Gastroesophageal sphincter (tissue), 4 donors: ENCODE measurements at regions not wholly inside any gene's neighbourhood (a gene's known extent, or its start where the extent isn't known, plus 50 kb on each side); places are given as distances from the start of the nearest gene placed in this dataset.
A peak's percentile ranks its signal among the peaks of the same experiment; 100 is the strongest.

Source experiments
- ATAC-seq: fragments of 150-250 bp; one replicate; pipeline ENCODE4 v1.9.1; 2016; ENCODE audit warnings: mild to moderate bottlenecking, moderate library complexity
- H3K27ac ChIP-seq, 4 donors: fragments of 200-600 bp; sonication (generic) in 3 of 4; 1 replicate in 3 of 4; 2 replicates in 1 of 4; pipeline ENCODE4 v1.5.1; 2016 to 2019
- H3K27me3 ChIP-seq: fragments of 200-600 bp; sonication (generic); one replicate; pipeline ENCODE4 v1.5.1; 2019
- H3K36me3 ChIP-seq, 2 donors: fragments of 200-600 bp; sonication (generic); one replicate each; pipeline ENCODE4 v1.5.1; 2019; ENCODE audit warnings: control low read depth in 1 of 2
- H3K4me1 ChIP-seq, 3 donors: fragments of 200-600 bp; sonication (generic); 1 replicate in 2 of 3; 2 replicates in 1 of 3; pipeline ENCODE4 v1.5.1; 2016 to 2019; ENCODE audit warnings: control low read depth in 2 of 3
- H3K4me3 ChIP-seq, 2 donors: fragments of 200-600 bp; sonication (generic); one replicate each; pipeline ENCODE4 v1.5.1; 2019; ENCODE audit warnings: mild to moderate bottlenecking in 1 of 2, moderate library complexity in 1 of 2
- H3K9me3 ChIP-seq, 3 donors: fragments of 200-600 bp; sonication (generic); one replicate each; pipeline ENCODE4 v1.5.1; 2017 to 2019; ENCODE audit warnings: control low read depth in 2 of 3
- CTCF ChIP-seq, 4 experiments: fragments of 200-600 bp in 2 of 4; fragments of 450-650 bp in 2 of 4; sonication (generic) in 1 of 4; IDR thresholded peaks; one replicate each; pipeline ENCODE4 v1.5.1; 2017 to 2019; ENCODE audit warnings: antibody characterized with exemption in 4 of 4, mild to moderate bottlenecking in 2 of 4, moderate library complexity in 2 of 4
- EP300 ChIP-seq: sonication (generic); formaldehyde crosslinking; IDR thresholded peaks from one replicate; pipeline ENCODE4 v1.6.1; 2017; ENCODE audit warnings: antibody characterized with exemption, mild to moderate bottlenecking
- POLR2A ChIP-seq, 2 donors: fragments of 450-650 bp; IDR thresholded peaks; one replicate each; pipeline ENCODE4 v1.6.1; 2017; ENCODE audit warnings: antibody characterized with exemption in 2 of 2, mild to moderate bottlenecking in 2 of 2, moderate library complexity in 1 of 2
- POLR2AphosphoS5 ChIP-seq: sonication (generic); formaldehyde crosslinking; IDR thresholded peaks from one replicate; pipeline ENCODE4 v1.6.1; 2017; ENCODE audit warnings: antibody characterized with exemption
- WGBS, 2 donors: methylation state at CpG; one replicate each; pipeline ENCODE4 v1.1.5; 2018; ENCODE audit warnings: low coverage in 1 of 2; 5-methylcytosine and 5-hydroxymethylcytosine counted together

DNA sequence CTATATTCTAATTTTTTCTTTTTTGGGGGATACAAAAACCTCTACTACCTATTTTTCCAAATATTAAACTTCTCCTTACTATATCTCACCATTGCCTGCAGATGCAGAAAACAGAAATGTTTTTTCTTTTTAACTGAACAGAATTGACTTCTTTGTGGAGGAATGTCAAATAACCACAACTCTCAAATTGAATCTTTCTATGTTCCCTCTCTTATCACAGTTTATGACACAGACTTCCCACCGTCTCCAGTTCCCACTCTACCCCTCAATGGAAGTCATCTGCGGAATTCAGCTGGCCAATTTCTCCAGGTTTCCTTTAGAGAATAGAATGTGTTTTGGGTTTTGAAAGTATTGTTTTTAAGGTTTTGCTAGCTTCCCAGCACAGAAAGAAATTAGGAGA is 77.0 kb downstream of the NR2F2 start:
- H3K4me1 ChIP-seq: peaks cover 0 to 18% (median 0%) of the 10 kb centered on the region in 3 donors
- TF ChIP-seq POLR2A (IDR thresholded peaks at IDR 0.05) (no peak), EP300 (no peak), CTCF (IDR thresholded peaks at IDR 0.05) (no peak), POLR2AphosphoS5 (no peak)
- no peaks in the 10 kb centered on the region for H3K36me3 ChIP-seq
- 94% methylated on average over 2 of the region's 2 CpGs; no CpG with 5 or more reads in 1 of the 2 donors for WGBS, 2 donors
- no peaks in the 10 kb centered on the region for H3K9me3 ChIP-seq
- no peak for ATAC-seq
- H3K27ac ChIP-seq: no peak overlapping the region
- H3K4me3 ChIP-seq: no peak overlapping the region
- H3K27me3 ChIP-seq: peaks cover 58% of the 10 kb centered on the region

DNA sequence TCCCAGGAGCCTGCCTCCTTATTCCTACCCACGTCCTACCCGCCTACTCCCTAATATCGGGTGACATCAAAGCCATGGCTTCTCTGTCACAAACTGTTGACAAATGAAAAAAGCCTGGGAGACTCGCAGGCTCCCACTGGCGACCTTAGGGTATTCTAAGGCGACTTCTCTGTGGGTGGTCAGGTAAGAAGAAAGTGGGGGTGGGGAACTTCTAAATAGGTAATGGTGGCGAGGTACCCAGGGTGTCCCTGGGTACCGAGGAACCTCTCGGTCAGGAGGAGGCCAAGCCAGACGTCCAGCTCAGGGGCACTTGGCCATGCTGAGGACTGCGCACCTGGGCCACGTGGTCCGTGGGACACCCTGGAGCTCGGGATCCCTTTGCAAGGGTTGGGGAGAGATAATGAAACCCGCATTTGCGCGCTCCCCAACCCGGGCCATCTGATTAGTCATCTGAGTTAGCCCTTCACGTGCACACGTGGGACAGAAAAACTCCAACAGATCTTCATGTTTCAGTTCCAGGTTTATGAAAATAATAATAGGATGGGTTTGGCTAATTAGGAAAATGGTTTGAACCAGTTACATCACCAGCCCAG is 78.2 kb downstream of the NR2F2 start:
- Histone ChIP-seq H3K27ac (no peak overlapping the region), H3K4me1 (peaks cover 0 to 18% (median 0%) of the 10 kb centered on the region in 3 donors), H3K27me3 (peaks cover 70% of the 10 kb centered on the region), H3K9me3 (no peaks in the 10 kb centered on the region), H3K4me3 (peak overlapping the region in 1 of 2 donors; percentile 52), H3K36me3 (no peaks in the 10 kb centered on the region)
- no peak for TF ChIP-seq POLR2A (IDR thresholded peaks at IDR 0.05)
- no peak for ATAC-seq
- WGBS, 2 donors: 49 to 67% methylated on average over 3 to 17 of the region's 20 CpGs

DNA sequence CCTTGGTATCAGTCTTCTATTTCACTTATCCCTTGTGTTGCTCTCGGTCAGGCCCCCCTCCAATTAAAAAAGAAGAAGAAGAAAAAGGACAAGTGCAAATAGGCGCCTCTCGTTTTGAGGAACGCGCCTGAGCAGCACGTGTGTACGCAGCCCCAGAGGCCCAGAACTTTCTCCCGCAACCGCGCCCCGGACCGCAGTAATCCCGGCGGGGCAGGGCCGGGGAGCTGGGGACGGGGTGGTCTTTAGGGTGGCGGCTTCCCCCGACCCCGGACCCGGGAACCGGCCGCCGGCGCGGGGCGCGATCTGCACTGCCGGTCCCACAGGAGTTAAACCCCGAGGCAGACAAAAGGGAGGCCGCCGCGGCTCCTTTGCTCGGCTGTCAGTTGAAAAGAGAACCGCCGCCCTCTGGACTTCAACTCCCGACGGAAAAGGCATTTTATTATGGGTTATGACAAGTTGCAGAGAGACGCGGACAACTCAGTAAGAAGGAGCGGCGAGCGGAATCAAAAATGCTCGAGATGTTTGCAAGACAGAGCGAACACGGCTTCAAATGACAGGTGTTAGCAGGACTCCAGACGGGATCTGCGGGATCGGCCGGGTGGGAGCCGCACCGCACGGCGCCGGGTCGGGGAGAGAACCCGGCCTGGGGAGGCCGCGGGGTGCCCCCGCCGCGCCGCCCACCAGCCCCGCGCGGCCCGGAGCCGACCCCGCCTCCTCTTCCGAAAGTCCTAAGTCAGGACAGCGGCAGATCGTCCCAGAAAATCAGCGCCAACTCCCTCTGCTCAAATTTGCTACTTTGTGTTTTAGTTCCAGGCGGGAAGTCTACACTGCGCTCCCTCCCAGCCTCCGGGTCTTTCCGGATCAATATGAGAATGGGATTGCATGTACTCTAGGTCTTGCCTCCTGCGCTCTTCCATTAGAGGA is 79.0 kb downstream of the NR2F2 start:
- Histone ChIP-seq H3K4me3 (peak overlapping the region in 1 of 2 donors; percentile 52), H3K36me3 (no peaks in the 10 kb centered on the region), H3K27ac (no peak overlapping the region), H3K9me3 (no peaks in the 10 kb centered on the region), H3K4me1 (peaks cover 0 to 18% (median 0%) of the 10 kb centered on the region in 3 donors), H3K27me3 (peaks cover 78% of the 10 kb centered on the region)
- ATAC-seq: peak; percentile 36
- WGBS, 2 donors: 3 to 10% methylated on average over 16 to 29 of the region's 77 CpGs
- TF ChIP-seq POLR2AphosphoS5: no peak
- no peak for TF ChIP-seq EP300
- no peak for TF ChIP-seq CTCF (IDR thresholded peaks at IDR 0.05)
- TF ChIP-seq POLR2A (IDR thresholded peaks at IDR 0.05): no peak

DNA sequence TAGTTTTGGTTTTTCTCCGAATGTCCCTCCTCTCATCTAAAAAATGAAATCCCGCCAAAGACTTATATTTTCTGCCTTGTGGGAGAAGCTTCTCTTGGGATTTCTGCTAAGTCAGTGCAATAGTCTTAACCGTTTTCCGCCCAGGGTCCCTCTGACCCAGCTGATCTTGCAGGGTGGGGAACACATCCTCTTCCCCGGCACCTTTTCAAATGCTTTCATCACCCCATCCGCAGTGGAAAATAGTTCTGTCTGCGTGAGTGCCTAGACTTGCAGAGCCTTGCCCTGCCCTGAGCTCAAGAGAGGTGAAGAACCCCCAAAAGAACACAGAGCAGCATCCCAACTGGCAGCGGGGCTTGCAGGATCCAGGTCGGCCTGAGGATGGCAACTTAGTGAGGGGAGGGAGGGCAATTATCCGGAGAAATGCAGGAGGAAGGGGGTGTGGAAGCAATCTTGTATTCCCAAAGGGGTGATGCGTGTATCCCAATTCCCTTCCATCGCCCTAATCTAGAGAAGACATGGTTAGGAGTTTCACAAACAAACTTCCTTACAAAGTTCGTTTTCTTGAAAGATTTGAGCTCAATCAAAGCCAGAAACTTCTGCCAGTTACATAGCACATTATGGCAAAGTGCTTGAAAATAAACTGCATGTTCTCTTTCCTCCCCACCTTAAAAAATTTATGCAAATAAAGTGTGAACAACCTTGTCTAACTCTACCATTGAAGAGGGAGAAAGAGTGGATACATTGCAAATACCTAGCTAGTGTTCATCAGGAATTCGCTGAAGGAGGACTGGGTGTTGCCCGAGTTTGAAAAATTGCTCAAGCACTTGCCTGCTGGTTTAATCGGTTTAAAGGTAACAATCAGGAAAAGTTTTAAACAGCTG is 79.9 kb downstream of the NR2F2 start:
- 29 to 59% methylated on average over 8 to 13 of the region's 16 CpGs for WGBS, 2 donors
- Histone ChIP-seq H3K36me3 (no peaks in the 10 kb centered on the region), H3K27me3 (peaks cover 87% of the 10 kb centered on the region), H3K4me1 (peaks cover 0 to 18% (median 0%) of the 10 kb centered on the region in 3 donors), H3K27ac (no peak overlapping the region), H3K9me3 (no peaks in the 10 kb centered on the region), H3K4me3 (peak overlapping the region in 1 of 2 donors; percentile 52)
- TF ChIP-seq EP300 (no peak), POLR2AphosphoS5 (no peak), CTCF (IDR thresholded peaks at IDR 0.05) (no peak), POLR2A (IDR thresholded peaks at IDR 0.05) (no peak)
- ATAC-seq: no peak
